HG03095 (cell line): ENCODE measurements at regions not wholly inside any gene's neighbourhood (a gene's known extent, or its start where the extent isn't known, plus 50 kb on each side); places are given as distances from the start of the nearest gene placed in this dataset.

Experiments used
- ATAC-seq: cut with Tn5 transposase; IDR thresholded peaks from one replicate; pipeline ENCODE4 v1.9.1; 2021; ENCODE audit warnings: moderate library complexity; ENCODE audit not compliant: unreplicated experiment

DNA sequence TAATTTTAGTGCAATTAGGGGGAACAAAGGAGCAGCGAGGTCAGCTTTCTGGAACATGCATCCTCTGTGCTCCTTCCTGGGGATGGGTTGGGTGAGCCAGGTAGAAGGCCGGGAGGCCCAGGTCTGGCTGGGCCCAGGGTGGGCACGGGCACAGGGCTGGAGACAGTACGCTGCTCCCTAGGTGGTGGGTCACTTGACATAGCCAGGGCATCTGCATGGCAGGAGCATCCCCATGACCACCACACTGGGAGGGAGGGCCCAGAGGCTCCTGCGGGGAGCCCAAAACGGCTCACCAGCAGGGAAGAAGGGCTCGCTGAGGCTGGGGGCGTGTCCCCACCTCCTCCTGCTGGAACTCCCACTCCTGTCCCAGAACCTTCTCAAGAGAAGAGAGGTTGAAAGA is 216.8 kb downstream of the NXNL2 start:
- ATAC-seq = no peak

DNA sequence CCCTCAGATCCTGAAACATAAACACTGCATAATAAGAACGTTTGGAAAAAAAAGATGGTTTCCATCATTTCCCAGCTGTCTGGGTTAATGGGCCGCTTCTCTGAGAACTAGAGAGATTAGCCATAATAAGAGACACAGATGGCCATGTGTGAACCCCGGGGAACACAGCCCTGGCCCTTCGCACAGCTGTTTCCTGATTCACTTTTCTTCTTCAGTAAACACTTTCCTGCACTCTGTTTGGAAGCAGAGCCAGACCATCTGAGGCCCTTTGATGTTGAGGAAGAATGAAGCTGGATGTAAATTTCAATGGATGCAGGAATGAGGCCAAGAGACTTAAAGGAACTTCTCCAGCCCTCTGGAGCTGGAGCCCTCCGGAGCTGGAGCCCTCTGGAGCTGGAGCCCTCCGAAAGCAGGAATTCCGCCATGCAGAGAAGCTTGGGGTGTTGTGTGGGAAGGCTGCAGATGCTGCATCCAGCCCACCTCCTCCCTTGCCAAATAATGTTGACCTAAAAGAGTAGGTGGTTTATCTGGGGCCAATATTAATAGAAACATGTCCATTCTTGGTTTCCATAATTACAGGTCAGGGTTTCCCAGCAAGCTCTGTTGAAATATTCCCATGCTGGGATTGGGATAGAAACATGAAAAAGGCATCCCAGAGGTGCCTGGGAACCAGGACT is 218.9 kb downstream of the NXNL2 start:
- ATAC-seq = no peak

- ATAC-seq = no peak
Observed at GRCh38 chr9:88754452-88754851, 219.5 kb downstream of the NXNL2 start.

DNA sequence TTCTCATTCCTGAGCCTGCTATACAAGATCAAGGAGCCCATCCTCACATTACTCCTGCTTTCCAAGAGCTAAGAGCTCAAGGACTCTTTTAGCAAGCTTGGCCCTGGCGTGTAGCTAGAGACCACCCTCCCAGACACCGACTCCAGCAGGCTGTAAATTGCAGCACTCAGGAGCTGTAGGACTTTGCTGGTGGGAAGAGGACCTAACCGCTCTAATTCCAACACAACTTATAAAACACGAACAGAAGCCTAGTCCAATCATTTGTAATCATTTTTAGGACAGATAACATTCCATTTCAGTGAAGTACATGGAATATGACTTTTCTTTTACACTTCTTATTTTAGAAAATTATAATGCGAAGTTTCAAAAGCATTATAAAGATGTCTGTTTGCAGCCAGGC is 219.9 kb downstream of the NXNL2 start:
- no peak for ATAC-seq

GRCh38 chr9:88757406-88758010 is 222.5 kb downstream of the NXNL2 start:
- no peak for ATAC-seq

- no peak for ATAC-seq
Observed at GRCh38 chr9:88759364-88759763, 224.4 kb downstream of the NXNL2 start.

- ATAC-seq = no peak
Observed at GRCh38 chr9:88766778-88767503, 224.3 kb upstream of the S1PR3 start.

DNA sequence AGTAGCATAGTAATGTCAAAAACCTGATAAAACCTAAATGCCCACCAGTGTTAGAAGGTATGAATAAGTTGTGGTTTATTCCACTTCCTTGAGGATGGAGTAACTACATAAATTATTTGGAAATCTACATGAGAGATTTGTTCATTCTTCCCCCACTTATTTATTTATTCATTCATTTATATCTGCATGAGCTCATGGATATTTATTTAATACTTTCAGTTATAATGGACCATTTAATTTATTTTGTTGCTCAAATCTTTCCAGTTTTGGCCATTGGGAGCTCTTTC is 223.8 kb upstream of the S1PR3 start:
- no peak for ATAC-seq

DNA sequence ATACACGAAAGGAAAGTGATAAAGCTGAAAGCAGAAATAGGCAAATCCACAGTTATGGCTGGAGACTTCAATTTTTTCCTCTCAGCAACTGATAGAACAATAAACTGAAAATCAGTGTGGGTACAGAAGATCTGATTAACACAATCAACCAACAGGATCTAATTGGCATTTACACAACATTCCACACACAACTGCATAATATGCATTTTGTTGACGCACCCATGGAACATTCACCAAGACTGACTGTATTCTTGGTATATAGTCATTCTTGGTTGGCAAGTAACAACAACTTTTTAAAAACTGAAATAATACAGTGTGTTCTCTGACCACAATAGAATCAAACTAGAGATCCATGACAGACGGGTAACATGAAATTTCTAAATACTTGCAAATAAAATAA is 218.7 kb upstream of the S1PR3 start:
- no peak for ATAC-seq

DNA sequence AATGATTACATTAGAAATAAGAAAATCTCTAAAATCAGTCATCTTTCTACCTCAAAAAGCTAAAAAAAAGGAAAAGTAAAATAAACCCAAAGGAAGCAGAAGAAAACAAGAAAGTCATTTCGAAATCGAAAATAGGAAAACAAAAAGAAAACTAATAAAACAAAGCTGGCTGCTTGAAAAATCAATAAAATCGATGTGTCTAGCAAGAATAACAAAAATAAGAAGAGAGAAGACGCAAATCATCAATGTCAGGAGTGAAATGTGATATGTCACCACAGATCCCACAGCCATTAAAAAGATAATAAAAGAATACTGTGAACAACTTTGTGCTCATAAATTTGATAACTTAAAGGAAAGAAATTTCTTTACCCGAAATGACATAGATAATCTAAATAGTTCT is 218.1 kb upstream of the S1PR3 start:
- no peak for ATAC-seq

GRCh38 chr9:88773627-88774244 is 217.5 kb upstream of the S1PR3 start:
- no peak for ATAC-seq

DNA sequence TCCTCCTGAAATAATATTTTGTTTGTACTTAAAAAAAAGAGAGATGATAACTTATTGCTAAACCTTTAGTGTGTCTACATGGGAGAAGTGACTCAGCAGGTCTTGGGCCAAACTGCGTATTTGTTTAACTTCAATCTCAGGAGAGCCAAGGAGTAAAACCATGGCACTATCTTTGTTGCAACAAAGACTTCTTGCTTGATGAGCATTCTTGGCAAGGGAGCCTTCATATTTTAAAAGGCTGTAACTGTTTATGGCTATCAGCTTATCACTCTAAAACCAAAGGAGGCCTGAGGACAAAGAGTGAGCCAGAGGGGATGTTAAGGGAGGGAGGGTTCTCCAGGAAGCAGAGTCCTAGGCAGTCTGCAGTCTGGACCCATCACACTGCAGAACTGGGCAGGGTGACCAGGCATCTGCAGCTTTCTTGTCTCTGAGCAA is 216.2 kb upstream of the S1PR3 start:
- no peak for ATAC-seq

GRCh38 chr9:88775559-88775958 is 215.7 kb upstream of the S1PR3 start:
- ATAC-seq = no peak

- no peak for ATAC-seq
Observed at GRCh38 chr9:88775966-88776365, 215.3 kb upstream of the S1PR3 start.

DNA sequence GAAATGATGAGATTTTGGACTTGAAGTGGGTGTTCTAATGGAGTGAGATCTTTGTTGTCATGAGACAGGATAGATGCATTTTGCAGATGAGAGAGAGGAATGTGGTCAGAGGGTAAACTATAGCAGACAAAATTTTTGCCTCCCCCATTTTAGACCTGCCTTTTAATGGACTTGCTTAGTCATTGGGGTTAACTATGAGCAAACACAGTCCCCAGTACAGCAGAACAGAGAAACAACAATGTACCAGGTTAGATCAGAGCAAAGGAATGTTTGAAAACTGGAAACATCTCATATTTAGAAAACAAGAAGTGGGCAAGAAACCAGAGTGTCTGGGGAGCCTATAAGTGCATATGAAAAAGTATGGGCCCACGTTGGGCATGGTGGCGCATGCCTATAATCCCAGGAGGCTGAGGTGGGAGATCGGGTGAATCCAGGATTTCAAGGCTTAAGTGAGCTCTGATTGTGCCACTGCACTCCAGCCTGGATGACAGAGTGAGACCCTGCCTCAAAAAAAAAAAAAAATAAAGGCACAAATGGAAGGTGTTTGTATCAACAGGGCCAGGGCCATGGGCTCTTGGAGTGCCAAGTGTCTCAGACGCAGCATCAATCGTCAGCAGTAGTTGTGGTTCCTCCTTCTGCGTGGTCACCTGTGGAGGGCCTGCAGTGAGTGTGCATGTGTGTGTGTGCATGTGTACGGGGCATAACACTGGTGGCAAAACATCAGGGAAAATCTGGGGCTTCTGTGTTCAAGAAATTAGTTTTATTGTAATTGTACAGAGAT is 214.4 kb upstream of the S1PR3 start:
- ATAC-seq = no peak

DNA sequence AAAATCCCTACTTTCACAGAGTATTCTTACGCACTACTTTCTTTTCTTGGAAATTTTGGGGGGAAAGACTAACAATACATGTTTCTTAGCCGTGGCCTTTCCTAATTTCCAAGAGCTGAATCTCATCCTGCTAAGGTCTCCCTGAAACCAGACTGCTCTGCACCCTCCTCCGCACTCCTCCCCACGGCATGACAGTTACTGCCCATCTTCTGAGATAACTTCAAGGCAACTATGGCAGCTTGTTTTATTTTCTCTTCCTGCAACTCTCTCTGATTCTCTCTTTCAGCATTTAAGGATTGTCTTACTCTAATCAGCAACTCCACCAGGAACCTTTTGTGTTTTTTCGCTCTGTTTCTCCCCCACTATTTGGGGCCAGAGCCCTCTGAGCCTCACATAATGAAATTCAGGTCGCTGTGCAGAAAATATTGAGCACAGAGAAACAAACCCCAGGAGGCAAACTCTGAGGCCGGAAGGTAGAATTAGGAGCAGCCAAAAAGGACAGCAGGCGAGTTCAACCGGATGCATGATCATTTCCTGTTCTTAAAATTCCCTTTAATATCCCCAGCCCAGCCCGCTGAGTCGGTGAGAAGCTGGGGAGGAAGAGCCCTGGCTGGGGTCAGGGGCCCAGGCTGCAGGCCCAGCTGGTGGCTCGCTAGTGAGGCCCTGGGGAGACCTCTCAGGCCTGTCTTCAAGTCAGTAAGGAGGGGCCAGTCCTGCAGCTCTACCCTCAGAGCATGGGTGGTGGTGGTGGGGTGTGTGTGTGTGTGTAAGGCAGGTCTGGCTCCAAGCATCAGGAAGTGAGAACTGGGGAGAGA is 213.6 kb upstream of the S1PR3 start:
- ATAC-seq = no peak

DNA sequence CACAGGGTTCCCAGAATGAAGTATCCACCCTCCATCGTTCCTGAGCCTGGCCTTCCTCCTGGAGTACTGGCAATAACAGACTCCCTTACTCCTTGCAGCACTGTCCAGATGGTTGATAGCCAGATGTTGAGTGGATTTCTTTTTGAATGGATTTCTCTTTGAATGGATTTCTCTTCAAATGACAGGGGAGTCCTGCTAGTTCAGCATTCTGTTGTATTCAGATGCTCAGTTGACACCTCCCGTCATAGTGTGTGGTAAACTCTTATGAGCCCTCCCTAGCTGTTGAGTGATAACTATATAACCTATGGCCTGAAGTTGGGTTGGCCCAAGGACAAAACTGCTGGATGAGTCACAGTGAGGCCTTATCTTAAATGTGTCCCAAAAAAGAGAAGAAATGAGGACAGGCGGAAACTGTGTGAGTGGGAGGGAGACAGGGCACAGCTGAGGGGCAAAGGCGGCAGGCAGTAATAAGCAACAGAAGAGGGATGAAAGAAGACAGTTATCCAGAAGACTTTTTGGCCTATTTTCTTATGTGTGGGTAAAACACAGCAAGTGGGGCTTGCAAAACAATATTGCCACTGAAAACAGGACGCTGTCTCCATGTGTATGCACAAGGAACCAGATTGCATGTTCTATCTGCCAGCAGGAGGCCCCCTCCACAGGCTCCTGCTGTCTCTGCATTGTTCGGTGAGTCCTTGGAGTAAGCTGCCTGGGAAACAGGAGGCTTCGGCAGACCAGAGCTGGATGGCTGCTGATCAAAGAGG is 209.5 kb upstream of the S1PR3 start:
- no peak for ATAC-seq

DNA sequence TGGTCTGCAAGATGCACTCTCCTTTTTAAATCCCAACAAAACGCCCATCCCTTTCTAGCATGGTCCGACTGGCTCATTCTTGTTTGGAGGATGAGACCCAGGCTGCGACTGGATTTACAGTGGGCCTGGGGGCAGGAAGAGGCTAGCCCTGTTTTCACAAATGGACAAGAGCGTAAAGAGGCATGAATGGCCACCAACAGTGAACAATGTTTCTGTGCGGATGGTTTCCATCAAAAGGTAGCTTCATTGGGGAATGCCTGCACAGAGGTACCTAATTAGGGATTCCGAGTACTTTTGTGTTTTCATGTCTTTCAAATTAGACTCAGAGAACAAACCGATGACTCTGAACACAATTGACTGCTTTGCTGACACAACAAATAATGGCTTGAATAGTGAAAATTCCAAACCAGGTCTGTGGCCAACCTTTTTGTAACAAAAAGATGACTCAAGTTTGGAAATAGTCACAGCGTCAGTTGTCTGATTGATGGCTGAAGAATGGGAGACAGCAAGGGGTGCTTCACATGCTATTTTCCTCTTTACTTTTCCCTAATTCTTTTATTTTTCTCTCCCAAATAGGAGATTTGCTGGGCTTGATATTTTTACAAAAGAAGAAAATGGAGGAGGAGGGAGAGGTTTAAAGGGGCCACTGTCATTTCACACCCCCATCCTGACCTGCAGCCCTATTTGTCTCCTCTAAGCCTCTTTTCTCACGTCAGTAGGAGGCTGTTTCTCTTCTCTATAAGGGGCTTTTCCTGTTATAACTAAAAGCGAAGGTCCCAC is 208.1 kb upstream of the S1PR3 start:
- no peak for ATAC-seq

GRCh38 chr9:88783711-88784083 is 207.6 kb upstream of the S1PR3 start:
- ATAC-seq = no peak
